GM12878 (cell line): ENCODE measurements at regions not wholly inside any gene's neighbourhood (a gene's known extent, or its start where the extent isn't known, plus 50 kb on each side); places are given as distances from the start of the nearest gene placed in this dataset.

ENCODE experiments used
- BACH1 ChIP-seq: fragments of 450-650 bp; IDR thresholded peaks from 2 replicates; pipeline ENCODE4 v1.6.1; 2017; ENCODE audit warnings: mild to moderate bottlenecking, borderline replicate concordance
- CREM ChIP-seq: IDR thresholded peaks from 2 replicates; pipeline ENCODE4 v1.6.1; 2014; ENCODE audit warnings: antibody characterized with exemption, low read depth
- SIN3A ChIP-seq: IDR thresholded peaks from 2 replicates; pipeline ENCODE4 v1.6.1; 2012; ENCODE audit warnings: low read depth, low read length, improper control_type of control experiment
- TCF12 ChIP-seq: IDR thresholded peaks from 2 replicates; pipeline ENCODE4 v1.6.1; 2011; ENCODE audit warnings: low read depth, mild to moderate bottlenecking, low read length
- TF ChIP-seq, protein P1 (sequence below), 3 experiments: IDR thresholded peaks in 2 of 3; conservative IDR thresholded peaks in 1 of 3; 2 replicates each; pipeline ENCODE4 v1.5.1; 2011; ENCODE audit warnings: low read depth in 3 of 3, low read length in 3 of 3, mild to moderate bottlenecking in 3 of 3, control low read depth in 2 of 3, moderate library complexity in 2 of 3, inconsistent platforms in 1 of 3, mixed read lengths in 1 of 3; ENCODE audit not compliant: control insufficient read depth in 2 of 3, insufficient read depth in 1 of 3; ENCODE audit errors: extremely low read depth in 1 of 3

DNA sequence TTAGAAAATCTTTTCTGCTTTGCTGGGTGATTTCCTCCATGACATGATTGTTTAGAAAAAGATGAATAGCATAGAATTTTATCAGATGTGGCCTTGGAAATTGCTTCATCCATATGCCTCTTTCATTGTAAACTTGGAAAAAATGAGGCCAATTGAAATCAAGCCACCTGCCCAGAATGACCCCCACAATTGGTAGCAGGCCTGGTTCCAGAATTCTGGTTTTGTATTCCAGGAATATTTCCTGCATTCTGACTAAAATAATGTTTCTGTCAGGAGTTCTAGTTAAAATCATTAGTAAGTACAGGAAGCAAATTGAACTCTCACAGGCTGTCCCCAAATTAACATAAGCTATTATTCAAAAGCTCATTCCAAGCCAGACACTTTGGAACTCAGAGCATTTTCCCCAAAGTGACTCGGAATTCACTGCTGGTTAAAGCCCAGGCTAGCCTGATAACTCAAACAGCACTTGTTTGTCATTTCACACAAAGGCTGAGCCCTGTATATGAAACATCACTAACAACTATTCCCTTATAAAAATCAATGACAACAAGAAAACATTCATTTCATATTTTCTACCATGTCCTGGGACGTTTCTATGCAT, 75.1 kb upstream of the ADCY2 start:
- TF ChIP-seq TCF12: no peak
- TF ChIP-seq, protein P1, sequence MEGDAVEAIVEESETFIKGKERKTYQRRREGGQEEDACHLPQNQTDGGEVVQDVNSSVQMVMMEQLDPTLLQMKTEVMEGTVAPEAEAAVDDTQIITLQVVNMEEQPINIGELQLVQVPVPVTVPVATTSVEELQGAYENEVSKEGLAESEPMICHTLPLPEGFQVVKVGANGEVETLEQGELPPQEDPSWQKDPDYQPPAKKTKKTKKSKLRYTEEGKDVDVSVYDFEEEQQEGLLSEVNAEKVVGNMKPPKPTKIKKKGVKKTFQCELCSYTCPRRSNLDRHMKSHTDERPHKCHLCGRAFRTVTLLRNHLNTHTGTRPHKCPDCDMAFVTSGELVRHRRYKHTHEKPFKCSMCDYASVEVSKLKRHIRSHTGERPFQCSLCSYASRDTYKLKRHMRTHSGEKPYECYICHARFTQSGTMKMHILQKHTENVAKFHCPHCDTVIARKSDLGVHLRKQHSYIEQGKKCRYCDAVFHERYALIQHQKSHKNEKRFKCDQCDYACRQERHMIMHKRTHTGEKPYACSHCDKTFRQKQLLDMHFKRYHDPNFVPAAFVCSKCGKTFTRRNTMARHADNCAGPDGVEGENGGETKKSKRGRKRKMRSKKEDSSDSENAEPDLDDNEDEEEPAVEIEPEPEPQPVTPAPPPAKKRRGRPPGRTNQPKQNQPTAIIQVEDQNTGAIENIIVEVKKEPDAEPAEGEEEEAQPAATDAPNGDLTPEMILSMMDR (IDR thresholded peaks at IDR 0.05 in 2 of 3, conservative IDR thresholded peaks at IDR 0.05 in 1 of 3; ENCODE audit: control insufficient read depth in 2 of 3, extremely low read depth in 1 of 3, insufficient read depth in 1 of 3, low read depth in 3 of 3, low read length in 3 of 3): no peak
- no peak for TF ChIP-seq BACH1
- no peak for TF ChIP-seq SIN3A
- TF ChIP-seq CREM: no peak
